Bronchial epithelial cell (primary cell): ENCODE measurements at regions not wholly inside any gene's neighbourhood (a gene's known extent, or its start where the extent isn't known, plus 50 kb on each side); places are given as distances from the start of the nearest gene placed in this dataset.

Experiments used
- DNase-seq: peaks from one replicate; pipeline ENCODE4 v3.0.0-alpha.2; 2010; ENCODE audit warnings: low read depth
- FAIRE-seq: peaks from 2 replicates; lab custom pipeline; 2011; peaks lifted over from hg19 to GRCh38; lab: Jason Lieb, UNC
- H3K27me3 ChIP-seq: 2 replicates; pipeline ENCODE4 v1.5.1; 2011; ENCODE audit warnings: low read length; ENCODE audit not compliant: control insufficient read depth, insufficient read depth
- H3K36me3 ChIP-seq: 2 replicates; pipeline ENCODE4 v1.5.1; 2011; ENCODE audit warnings: low read length; ENCODE audit not compliant: control insufficient read depth, insufficient read depth
- H3K4me3 ChIP-seq: 2 replicates; pipeline ENCODE4 v1.5.1; 2011; ENCODE audit warnings: mild to moderate bottlenecking, low read depth, low read length, control low read depth
- CTCF ChIP-seq: IDR thresholded peaks from 2 replicates; pipeline ENCODE4 v1.5.1; 2011; ENCODE audit warnings: mild to moderate bottlenecking, moderate library complexity, low read length, control low read depth, inconsistent platforms; ENCODE audit not compliant: insufficient read depth, severe bottlenecking

- FAIRE-seq, result no peak
- DNase-seq, result peak; percentile 20
- Histone ChIP-seq H3K36me3 (no peaks in the 10 kb centered on the region), H3K27me3 (no peaks in the 10 kb centered on the region), H3K4me3 (no peak overlapping the region)
- TF ChIP-seq CTCF, result no peak
Measured at GRCh38 chr9:29348999-29349398, 1775.7 kb upstream of the C9orf72 start.

GRCh38 chr9:29389421-29389820, 1816.1 kb upstream of the C9orf72 start:
- FAIRE-seq (no peak), DNase-seq (no peak)
- TF ChIP-seq CTCF, result no peak
- Histone ChIP-seq H3K36me3 (no peaks in the 10 kb centered on the region), H3K4me3 (no peak overlapping the region), H3K27me3 (no peaks in the 10 kb centered on the region)

- TF ChIP-seq CTCF, result no peak
- no peak for FAIRE-seq
- DNase-seq, result no peak
- Histone ChIP-seq H3K27me3 (no peaks in the 10 kb centered on the region), H3K36me3 (no peaks in the 10 kb centered on the region), H3K4me3 (no peak overlapping the region)
Measured at GRCh38 chr9:29390859-29391258, 1817.6 kb upstream of the C9orf72 start.

GRCh38 chr9:29393064-29393463, 1819.8 kb upstream of the C9orf72 start:
- DNase-seq, result no peak
- no peak for FAIRE-seq
- no peak for TF ChIP-seq CTCF

GRCh38 chr9:29394855-29395254, 1821.6 kb upstream of the C9orf72 start:
- no peak for FAIRE-seq
- H3K36me3 ChIP-seq, result no peaks in the 10 kb centered on the region
- no peak overlapping the region for H3K4me3 ChIP-seq
- no peak for DNase-seq
- no peak for TF ChIP-seq CTCF
- no peaks in the 10 kb centered on the region for H3K27me3 ChIP-seq

More at GRCh38 chr9:29393064-29393463, 1819.8 kb upstream of the C9orf72 start:
- Histone ChIP-seq H3K36me3 (no peaks in the 10 kb centered on the region), H3K4me3 (no peak overlapping the region), H3K27me3 (no peaks in the 10 kb centered on the region)

GRCh38 chr9:29397148-29397547, 1823.9 kb upstream of the C9orf72 start:
- no peaks in the 10 kb centered on the region for H3K36me3 ChIP-seq
- FAIRE-seq (no peak), DNase-seq (no peak)

More at GRCh38 chr9:29397148-29397547, 1823.9 kb upstream of the C9orf72 start:
- no peak overlapping the region for H3K4me3 ChIP-seq
- TF ChIP-seq CTCF, result no peak
- H3K27me3 ChIP-seq, result no peaks in the 10 kb centered on the region
